Lung microvascular endothelial cell (primary cell): ENCODE measurements at regions not wholly inside any gene's neighbourhood (a gene's known extent, or its start where the extent isn't known, plus 50 kb on each side); places are given as distances from the start of the nearest gene placed in this dataset.
"Not testable (repeated sequence)": the region's sequence is repeated elsewhere in the genome, so short reads cannot be mapped to it uniquely, and the experiment has no call there.

Experiments used
- DNase-seq, 2 donors: peaks; one replicate each; pipeline versions ENCODE4 v3.0.0 to v3.0.0-alpha.2; 2010; ENCODE audit warnings: low read depth in 2 of 2

GRCh38 chr2:150060341-150060740 lies 427.1 kb downstream of the RND3 start:
- DNase-seq = peak in 1 of 2 donors; percentile 73

GRCh38 chr2:150059676-150060075 lies 427.8 kb downstream of the RND3 start:
- not testable (repeated sequence) for DNase-seq

- DNase-seq = no peak
Observed at GRCh38 chr2:150052457-150052856, 435.0 kb downstream of the RND3 start.

- no peak for DNase-seq
Observed at GRCh38 chr2:150051004-150051403, 436.5 kb downstream of the RND3 start.

GRCh38 chr2:150050036-150050435 lies 437.4 kb downstream of the RND3 start:
- DNase-seq = no peak

GRCh38 chr2:150047620-150048222 lies 439.7 kb downstream of the RND3 start:
- no peak for DNase-seq

- DNase-seq = no peak
Observed at GRCh38 chr2:150046810-150047209, 440.7 kb downstream of the RND3 start.

GRCh38 chr2:150046211-150046610 lies 441.3 kb downstream of the RND3 start:
- DNase-seq = peak in 1 of 2 donors; percentile 16

- no peak for DNase-seq
Observed at GRCh38 chr2:150045601-150046000, 441.9 kb downstream of the RND3 start.

DNA sequence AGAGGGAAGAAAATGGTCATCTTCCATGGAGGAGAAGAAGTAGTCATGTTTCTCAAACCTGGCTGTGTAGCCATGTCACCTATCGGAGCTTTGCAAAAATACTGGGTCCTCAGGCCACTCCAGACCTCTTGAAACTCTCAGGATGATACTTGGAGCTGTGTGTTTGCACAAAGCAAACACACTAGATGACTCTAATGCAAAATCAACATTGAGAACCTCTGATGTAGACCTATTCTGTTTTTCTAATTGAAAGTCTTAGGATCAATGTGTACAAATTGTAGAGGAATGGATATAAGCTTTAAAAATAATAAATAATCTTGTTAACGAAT lies 444.3 kb downstream of the RND3 start:
- DNase-seq = no peak

DNA sequence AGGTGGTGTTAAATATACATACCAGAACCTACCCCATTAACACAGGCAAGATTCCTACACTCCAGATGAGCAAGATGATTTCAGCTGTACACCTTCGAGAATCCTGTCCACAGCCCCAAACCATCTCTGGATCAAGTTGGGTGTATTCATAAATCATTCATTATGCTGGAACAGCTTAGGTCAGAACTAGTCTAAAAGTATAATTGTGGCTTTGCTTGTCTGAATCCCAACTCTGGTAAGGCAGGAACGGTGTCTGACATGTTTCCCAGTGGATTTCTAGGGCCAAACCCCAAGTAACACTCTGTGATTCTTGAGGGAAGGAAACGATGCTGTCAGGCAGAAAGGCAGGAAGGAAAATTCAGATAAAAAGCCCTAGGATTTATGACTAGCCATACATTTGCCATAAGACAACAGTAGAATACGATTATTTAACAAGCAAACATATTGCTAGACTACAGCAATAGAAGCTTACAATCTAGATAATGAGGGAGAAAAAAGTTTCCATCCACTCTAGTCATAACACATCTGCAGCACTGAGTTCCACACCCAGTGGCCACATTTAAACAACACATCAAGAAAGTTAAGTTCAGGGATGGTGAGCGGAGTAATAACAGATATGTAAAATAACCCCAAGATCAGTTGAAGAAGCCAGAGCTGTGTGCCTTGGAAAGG lies 444.8 kb downstream of the RND3 start:
- no peak for DNase-seq

DNA sequence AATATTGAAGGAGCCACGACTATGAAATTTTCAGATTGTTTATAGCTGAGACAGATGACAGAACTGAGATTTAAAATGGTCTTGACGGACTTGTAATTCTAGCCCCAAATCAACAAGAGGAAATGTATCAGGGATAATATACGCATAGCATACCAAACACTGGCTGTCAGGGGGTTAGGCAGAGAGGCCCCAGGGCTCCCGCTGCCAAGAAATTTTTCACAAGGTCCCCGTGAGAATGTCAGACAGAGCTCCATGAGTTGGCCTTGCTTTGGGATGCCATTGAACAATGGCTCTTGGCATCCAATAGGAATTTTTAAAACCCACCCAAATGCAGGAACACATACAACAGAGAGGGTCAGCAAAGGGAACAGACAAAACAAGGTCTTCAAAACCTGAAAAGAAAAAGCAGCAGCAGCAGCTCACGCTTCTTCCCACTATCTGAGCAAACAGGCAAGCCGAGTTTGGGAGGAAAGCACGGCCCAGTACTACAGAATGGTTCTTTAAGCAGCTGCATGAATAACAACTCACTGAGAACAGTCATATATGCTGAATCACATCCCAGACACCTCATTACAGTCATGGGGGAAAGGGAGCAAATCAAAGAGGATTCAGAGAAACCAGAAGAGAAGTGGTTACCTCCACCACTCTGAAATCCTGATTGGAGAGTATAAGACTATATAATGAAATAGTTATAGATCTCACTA lies 445.6 kb downstream of the RND3 start:
- DNase-seq = peak in 1 of 2 donors; percentile 11

GRCh38 chr2:150036622-150037021 lies 449.0 kb upstream of the MMADHC start:
- DNase-seq = peak in 1 of 2 donors; percentile 4

GRCh38 chr2:150034665-150035064 lies 447.1 kb upstream of the MMADHC start:
- DNase-seq = no peak

DNA sequence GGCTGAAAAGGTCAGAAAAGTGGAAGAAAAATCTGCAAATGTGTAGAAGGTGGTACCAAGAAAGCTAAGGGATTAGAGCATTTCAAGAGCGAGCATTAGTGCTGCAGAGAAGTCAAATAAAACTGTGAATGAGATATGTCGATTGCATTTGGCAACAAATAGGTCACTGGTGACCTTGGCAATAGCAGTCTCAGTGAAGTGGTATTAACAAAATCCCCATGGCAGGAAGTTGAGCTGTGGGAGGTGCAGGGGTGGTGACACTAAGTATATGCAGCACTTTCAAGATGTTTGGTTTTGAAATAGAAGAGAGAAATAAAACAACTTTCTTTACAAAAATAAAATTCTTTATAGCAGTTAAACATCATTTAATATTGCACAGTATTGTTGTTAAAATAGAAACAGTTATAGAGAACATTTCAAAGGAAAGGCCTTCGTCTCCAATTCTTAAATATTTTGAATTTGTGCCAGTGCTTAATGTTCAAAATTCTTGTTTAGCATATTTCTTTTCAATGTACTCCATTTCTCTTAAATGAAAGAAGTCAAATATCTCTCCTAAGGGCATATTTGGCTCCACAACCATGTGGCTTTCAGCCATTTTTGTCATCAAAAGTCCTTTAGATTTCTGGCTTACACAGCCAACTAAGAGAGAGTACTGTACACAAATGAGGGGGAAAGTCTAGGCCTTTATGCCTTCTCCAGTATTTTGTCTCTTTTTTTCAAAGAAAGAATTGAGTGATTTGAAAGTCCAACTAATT lies 443.0 kb upstream of the MMADHC start:
- DNase-seq = no peak

GRCh38 chr2:150028322-150028721 lies 440.7 kb upstream of the MMADHC start:
- no peak for DNase-seq

DNA sequence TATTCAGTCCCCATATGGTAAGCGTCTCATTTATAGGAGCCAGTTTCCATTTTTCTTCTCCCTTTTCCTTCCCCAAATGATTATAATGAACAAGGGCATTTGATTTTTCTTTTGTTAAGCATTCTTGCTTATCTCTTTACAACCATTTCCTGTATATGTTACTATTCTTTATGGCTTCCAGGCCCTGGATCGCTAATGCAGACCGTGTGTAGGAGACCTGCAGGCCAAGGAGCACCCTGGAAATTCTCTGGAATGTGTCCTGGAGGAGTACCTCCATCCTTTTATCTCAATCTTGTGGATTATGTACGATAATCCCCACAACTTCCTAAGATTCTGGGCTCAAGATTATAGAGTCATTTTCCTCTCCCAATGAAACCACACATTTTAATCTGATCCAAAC lies 439.6 kb upstream of the MMADHC start:
- DNase-seq = peak in 1 of 2 donors; percentile 36

- no peak for DNase-seq
Observed at GRCh38 chr2:150023663-150024062, 436.1 kb upstream of the MMADHC start.

- DNase-seq = no peak
Observed at GRCh38 chr2:150023044-150023443, 435.5 kb upstream of the MMADHC start.

- no peak for DNase-seq
Observed at GRCh38 chr2:150020937-150021673, 433.5 kb upstream of the MMADHC start.

GRCh38 chr2:150020221-150020620 lies 432.6 kb upstream of the MMADHC start:
- DNase-seq = no peak

- DNase-seq = no peak
Observed at GRCh38 chr2:150019063-150019462, 431.5 kb upstream of the MMADHC start.
